Small intestine (tissue), 7 donors: ENCODE measurements at regions not wholly inside any gene's neighbourhood (a gene's known extent, or its start where the extent isn't known, plus 50 kb on each side); places are given as distances from the start of the nearest gene placed in this dataset.

Experiments
- DNase-seq, 2 donors: peaks; one replicate each; pipeline versions ENCODE4 v3.0.0 to v3.0.0-alpha.2; 2013
- FAIRE-seq: peaks from 2 replicates; lab custom pipeline; 2012; peaks lifted over from hg19 to GRCh38; lab: Jason Lieb, UNC
- H3K27ac ChIP-seq, 3 donors: one replicate each; pipeline ENCODE4 v1.5.1; 2013; ENCODE audit warnings: low read length in 2 of 3, mild to moderate bottlenecking in 2 of 3, control low read depth in 1 of 3, inconsistent platforms in 1 of 3, low read depth in 1 of 3, moderate library complexity in 1 of 3
- H3K27me3 ChIP-seq, 3 donors: one replicate each; pipeline ENCODE4 v1.6.1; 2013; ENCODE audit warnings: low read length in 3 of 3, inconsistent platforms in 1 of 3; ENCODE audit not compliant: control insufficient read depth in 3 of 3, insufficient read depth in 3 of 3
- H3K36me3 ChIP-seq, 3 donors: one replicate each; pipeline ENCODE4 v1.6.1; 2013; ENCODE audit warnings: low read length in 3 of 3, inconsistent platforms in 1 of 3, low read depth in 1 of 3, mild to moderate bottlenecking in 1 of 3, moderate library complexity in 1 of 3; ENCODE audit not compliant: control insufficient read depth in 3 of 3, insufficient read depth in 2 of 3
- H3K4me1 ChIP-seq, 3 donors: one replicate each; pipeline ENCODE4 v1.6.1; 2013; ENCODE audit warnings: low read length in 2 of 3, inconsistent platforms in 1 of 3, low read depth in 1 of 3, mild to moderate bottlenecking in 1 of 3, moderate library complexity in 1 of 3; ENCODE audit not compliant: control insufficient read depth in 3 of 3, insufficient read depth in 2 of 3
- H3K4me3 ChIP-seq, 3 donors: one replicate each; pipeline ENCODE4 v1.5.1; 2013; ENCODE audit warnings: low read length in 3 of 3, control low read depth in 1 of 3, inconsistent platforms in 1 of 3, low read depth in 1 of 3, mild to moderate bottlenecking in 1 of 3, moderate library complexity in 1 of 3
- H3K9me3 ChIP-seq, 2 donors: one replicate each; pipeline ENCODE4 v1.6.1; 2013; ENCODE audit warnings: low read depth in 1 of 2, low read length in 1 of 2; ENCODE audit not compliant: control insufficient read depth in 2 of 2, insufficient read depth in 1 of 2
- WGBS, 3 donors: extraction: QIAGEN DNeasy Blood & Tissue Kit; methylation state at CpG; one replicate each; pipeline ENCODE4 v1.1.7; 2013; 5-methylcytosine and 5-hydroxymethylcytosine counted together
- donor health status: healthy with polysubstance abuse.
- donor health status: control.
- donor health status: control.
- donor health status: Bipolar disorder and iron deficiency.
- donor health status: healthy.

GRCh38 chr1:30642391-30643120 lies 80.8 kb downstream of the MATN1 start:
- H3K27ac ChIP-seq: no peak overlapping the region
- DNase-seq: no peak
- H3K9me3 ChIP-seq: peaks cover 0 to 2% of the 10 kb centered on the region in 2 donors
- H3K27me3 ChIP-seq: peaks cover 0 to 5% (median 3%) of the 10 kb centered on the region in 3 donors
- WGBS, 3 donors: 37 to 61% (median 51%) methylated on average over 21 to 22 of the region's 22 CpGs
- no peak overlapping the region for H3K4me3 ChIP-seq
- H3K36me3 ChIP-seq: no peaks in the 10 kb centered on the region
- H3K4me1 ChIP-seq: no peaks in the 10 kb centered on the region
- no peak for FAIRE-seq

DNA sequence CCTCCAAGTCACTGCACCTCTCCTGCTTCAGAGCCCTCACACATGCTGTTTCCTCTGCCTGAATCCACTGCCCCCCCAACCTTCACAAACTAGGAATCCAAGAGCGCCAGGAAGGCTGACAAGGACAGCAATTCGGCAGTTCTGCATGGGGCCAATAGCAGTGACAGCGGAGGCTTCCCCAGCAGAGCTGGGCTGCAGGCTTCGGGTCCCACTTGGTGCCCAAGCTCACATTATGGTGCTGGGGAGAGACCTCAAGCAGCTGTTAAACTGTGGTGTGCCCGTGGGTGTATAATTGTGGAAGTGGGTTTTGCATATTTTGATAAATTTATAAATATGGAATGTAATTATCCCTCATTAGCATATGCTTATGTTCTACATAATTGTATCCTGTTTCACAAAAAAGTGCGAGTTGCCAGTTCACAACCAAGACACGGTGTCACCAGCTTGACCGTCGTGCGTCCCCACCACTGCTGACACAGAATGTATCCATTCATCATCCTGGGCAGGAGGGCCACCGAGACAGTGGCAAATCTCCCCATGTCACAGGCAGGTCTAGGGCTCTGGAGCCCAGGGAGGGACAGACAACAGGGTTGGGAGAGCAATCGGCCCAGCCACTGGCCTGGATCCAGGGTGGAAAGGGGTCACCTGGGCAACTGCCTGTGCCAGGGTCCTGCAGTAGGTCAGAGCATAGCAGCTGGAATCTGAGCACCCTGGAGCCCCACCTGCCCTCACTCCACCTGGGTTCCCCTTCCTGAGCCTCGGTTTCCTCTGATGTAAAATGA lies 81.6 kb downstream of the MATN1 start:
- no peak overlapping the region for H3K27ac ChIP-seq
- no peak overlapping the region for H3K4me3 ChIP-seq
- no peaks in the 10 kb centered on the region for H3K4me1 ChIP-seq
- FAIRE-seq: no peak
- H3K36me3 ChIP-seq: no peaks in the 10 kb centered on the region
- DNase-seq: no peak
- peaks cover 0 to 5% (median 3%) of the 10 kb centered on the region in 3 donors for H3K27me3 ChIP-seq
- 65 to 71% (median 66%) methylated on average over 13 of the region's 13 CpGs for WGBS, 3 donors
- H3K9me3 ChIP-seq: peaks cover 0 to 2% of the 10 kb centered on the region in 2 donors

GRCh38 chr1:30639881-30640452 lies 83.4 kb downstream of the MATN1 start:
- H3K4me1 ChIP-seq: no peaks in the 10 kb centered on the region
- H3K9me3 ChIP-seq: no peaks in the 10 kb centered on the region
- no peak for DNase-seq
- peaks cover 0 to 3% (median 3%) of the 10 kb centered on the region in 3 donors for H3K27me3 ChIP-seq
- H3K4me3 ChIP-seq: no peak overlapping the region
- FAIRE-seq: no peak
- H3K27ac ChIP-seq: no peak overlapping the region
- no peaks in the 10 kb centered on the region for H3K36me3 ChIP-seq
- WGBS, 3 donors: 48 to 54% (median 49%) methylated on average over 13 of the region's 13 CpGs

GRCh38 chr1:30638811-30639210 lies 84.6 kb downstream of the MATN1 start:
- Histone ChIP-seq H3K36me3 (no peaks in the 10 kb centered on the region), H3K4me3 (no peak overlapping the region), H3K27ac (no peak overlapping the region), H3K4me1 (no peaks in the 10 kb centered on the region), H3K9me3 (no peaks in the 10 kb centered on the region), H3K27me3 (peaks cover 0 to 8% (median 3%) of the 10 kb centered on the region in 3 donors)
- DNase-seq (no peak), FAIRE-seq (no peak)
- WGBS, 3 donors: 79 to 83% (median 80%) methylated on average over 5 of the region's 5 CpGs

GRCh38 chr1:30638086-30638485 lies 85.3 kb downstream of the MATN1 start:
- Histone ChIP-seq H3K27me3 (peaks cover 0 to 8% (median 3%) of the 10 kb centered on the region in 3 donors), H3K36me3 (no peaks in the 10 kb centered on the region), H3K4me1 (no peaks in the 10 kb centered on the region), H3K9me3 (no peaks in the 10 kb centered on the region), H3K4me3 (no peak overlapping the region), H3K27ac (no peak overlapping the region)
- DNase-seq (no peak), FAIRE-seq (no peak)
- WGBS, 3 donors: 78 to 92% (median 87%) methylated on average over 4 of the region's 4 CpGs

GRCh38 chr1:30637183-30637980 lies 86.0 kb downstream of the MATN1 start:
- Histone ChIP-seq H3K4me1 (no peaks in the 10 kb centered on the region), H3K27me3 (peaks cover 0 to 8% (median 3%) of the 10 kb centered on the region in 3 donors), H3K27ac (no peak overlapping the region), H3K9me3 (no peaks in the 10 kb centered on the region), H3K4me3 (no peak overlapping the region), H3K36me3 (no peaks in the 10 kb centered on the region)
- 46 to 59% (median 49%) methylated on average over 12 of the region's 12 CpGs for WGBS, 3 donors
- FAIRE-seq (no peak), DNase-seq (no peak)

- Histone ChIP-seq H3K27ac (no peak overlapping the region), H3K4me3 (no peak overlapping the region), H3K27me3 (peaks cover 0 to 5% (median 3%) of the 10 kb centered on the region in 3 donors), H3K9me3 (no peaks in the 10 kb centered on the region), H3K4me1 (no peaks in the 10 kb centered on the region), H3K36me3 (no peaks in the 10 kb centered on the region)
- FAIRE-seq: no peak
- WGBS, 3 donors: 74 to 90% (median 79%) methylated on average over 5 of the region's 5 CpGs
- no peak for DNase-seq
Observed at GRCh38 chr1:30636621-30637020, 86.8 kb downstream of the MATN1 start.
